Caco-2 (cell line): ENCODE measurements at regions not wholly inside any gene's neighbourhood (a gene's known extent, or its start where the extent isn't known, plus 50 kb on each side); places are given as distances from the start of the nearest gene placed in this dataset.

ENCODE experiments used
- BruUV-seq: library from RNA; stranded (reverse); fragments of 400-500 nt; replicated peaks from 2 replicates; lab custom pipeline; 2021; lab: Mats Ljungman, UMichigan
- CTCF ChIA-PET: fragments of 300-600 bp; sonication (Branson Sonifier 250); formaldehyde crosslinking; loops from one replicate; lab custom pipeline; 2022; ENCODE audit warnings: antibody characterized with exemption; lab: Charles Lee
- POLR2A ChIA-PET: fragments of 300-600 bp; sonication (Branson Sonifier 250); formaldehyde crosslinking; loops from one replicate; lab custom pipeline; 2022; ENCODE audit warnings: antibody characterized with exemption; lab: Charles Lee
- DNase-seq, 2 experiments: peaks; one replicate each; pipeline versions ENCODE4 v3.0.0 to v3.0.0-alpha.2; 2020 to 2022
- H3K27me3 ChIP-seq: replicated peaks from 2 replicates; pipeline ENCODE4 v1.6.0; 2011; ENCODE audit warnings: low read length; ENCODE audit not compliant: control insufficient read depth, insufficient read depth
- H3K36me3 ChIP-seq: 2 replicates; pipeline ENCODE4 v1.5.1; 2011; ENCODE audit warnings: low read length; ENCODE audit not compliant: control insufficient read depth, insufficient read depth
- H3K4me1 ChIP-seq: fragments of 250-450 bp; sonication (Bioruptor Pico); 2 replicates; pipeline ENCODE4 v1.5.1; 2020; ENCODE audit warnings: mild to moderate bottlenecking
- H3K4me3 ChIP-seq: 2 replicates; pipeline ENCODE4 v1.5.1; 2011; ENCODE audit warnings: low read depth, mild to moderate bottlenecking, control low read depth, low read length
- H3K9me3 ChIP-seq: fragments of 250-450 bp; sonication (Bioruptor Pico); 2 replicates; pipeline ENCODE4 v1.5.1; 2020; ENCODE audit warnings: mild to moderate bottlenecking, moderate library complexity
- H3K27ac Mint-ChIP-seq: one replicate; pipeline ENCODE4 v1.8.0; 2022; ENCODE audit warnings: mixed read lengths; ENCODE audit not compliant: unreplicated experiment
- H3K27me3 Mint-ChIP-seq: one replicate; pipeline ENCODE4 v1.8.0; 2022; ENCODE audit warnings: mixed read lengths; ENCODE audit not compliant: insufficient read depth, unreplicated experiment
- H3K36me3 Mint-ChIP-seq: one replicate; pipeline ENCODE4 v1.8.0; 2022; ENCODE audit warnings: mild to moderate bottlenecking, mixed read lengths; ENCODE audit not compliant: insufficient read depth, unreplicated experiment
- H3K4me1 Mint-ChIP-seq: one replicate; pipeline ENCODE4 v1.8.0; 2022; ENCODE audit warnings: low read depth, mixed read lengths; ENCODE audit not compliant: unreplicated experiment
- H3K4me3 Mint-ChIP-seq: one replicate; pipeline ENCODE4 v1.8.0; 2022; ENCODE audit warnings: mild to moderate bottlenecking, moderate library complexity, mixed read lengths; ENCODE audit not compliant: unreplicated experiment
- H3K9me3 Mint-ChIP-seq: one replicate; pipeline ENCODE4 v1.8.0; 2022; ENCODE audit warnings: mixed read lengths; ENCODE audit not compliant: unreplicated experiment
- CTCF ChIP-seq, 2 experiments: fragments of 200-600 bp in 1 of 2; IDR thresholded peaks; 1 replicate in 1 of 2; 2 replicates in 1 of 2; pipeline versions ENCODE4 v1.5.1 to v1.8.0; 2011 to 2022; ENCODE audit warnings: antibody characterized with exemption in 1 of 2, control low read depth in 1 of 2, inconsistent platforms in 1 of 2, low read depth in 1 of 2, low read length in 1 of 2, mild to moderate bottlenecking in 1 of 2, moderate library complexity in 1 of 2; ENCODE audit not compliant: insufficient read depth in 1 of 2, severe bottlenecking in 1 of 2, unreplicated experiment in 1 of 2
- intact Hi-C: fragments of 100-400 bp; cut with micrococcal nuclease; formaldehyde crosslinking; loops from one replicate; pipeline ENCODE4 v1.10.0; 2022; ENCODE audit not compliant: unreplicated experiment

DNA sequence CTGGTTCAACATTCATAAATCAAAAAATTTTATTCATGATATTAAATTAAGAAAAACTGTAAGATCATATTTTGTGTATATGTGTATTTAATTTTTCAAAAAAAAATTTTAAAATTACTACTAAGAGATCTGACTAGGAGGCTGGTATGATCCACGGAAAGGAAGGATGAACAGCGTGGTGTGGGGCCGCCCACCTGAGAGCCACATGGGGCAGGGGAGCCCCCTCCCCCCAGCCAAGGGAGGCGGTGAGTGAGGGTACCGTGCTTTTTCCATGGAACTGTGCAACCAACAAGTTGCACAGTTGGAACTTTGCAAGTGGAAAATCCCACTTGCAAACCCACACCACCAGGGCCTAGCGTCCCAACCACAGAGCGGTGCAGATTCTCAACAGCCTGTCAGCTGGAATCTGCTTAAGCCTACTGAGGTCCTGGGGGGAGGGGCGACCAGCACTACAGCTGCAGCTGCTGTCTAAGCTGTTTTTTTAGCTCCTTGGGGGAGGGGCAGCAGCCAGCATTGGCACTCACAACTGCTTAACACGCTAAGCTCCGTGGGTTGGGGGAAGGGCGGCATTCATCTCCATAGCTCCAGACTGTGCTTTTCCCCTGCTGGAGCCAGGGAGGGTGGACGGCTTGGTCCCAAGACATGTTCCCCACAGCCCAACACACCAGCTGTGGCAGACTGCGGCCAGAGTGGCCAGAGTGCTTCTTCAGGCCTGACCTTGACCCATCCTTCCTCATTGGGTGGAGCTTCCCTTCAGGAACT is 94.2 kb upstream of the IGFBP3 start:
- Histone ChIP-seq H3K9me3 (no peaks in the 10 kb centered on the region; the same call in 1 of the 2 replicates), H3K4me3 (no peak overlapping the region), H3K4me1 (no peaks in the 10 kb centered on the region), H3K36me3 (no peaks in the 10 kb centered on the region), H3K27me3 (no peaks in the 10 kb centered on the region)
- Mint-ChIP-seq H3K4me1 (peaks cover 6% of the 10 kb centered on the region), H3K27ac (no peak overlapping the region), H3K9me3 (no peaks in the 10 kb centered on the region), H3K27me3 (no peaks in the 10 kb centered on the region), H3K4me3 (no peak overlapping the region), H3K36me3 (no peaks in the 10 kb centered on the region)
- no TSS peak for BruUV-seq
- ChIA-PET POLR2A (no interaction called here), CTCF (no interaction called here)
- TF ChIP-seq CTCF (IDR thresholded peaks at IDR 0.05; ENCODE audit: insufficient read depth in 1 of 2, low read depth in 1 of 2, low read length in 1 of 2, severe bottlenecking in 1 of 2, unreplicated experiment in 1 of 2), result no peak
- intact Hi-C loops, result no loop called here
- DNase-seq, result peak; percentile 16 to 46

DNA sequence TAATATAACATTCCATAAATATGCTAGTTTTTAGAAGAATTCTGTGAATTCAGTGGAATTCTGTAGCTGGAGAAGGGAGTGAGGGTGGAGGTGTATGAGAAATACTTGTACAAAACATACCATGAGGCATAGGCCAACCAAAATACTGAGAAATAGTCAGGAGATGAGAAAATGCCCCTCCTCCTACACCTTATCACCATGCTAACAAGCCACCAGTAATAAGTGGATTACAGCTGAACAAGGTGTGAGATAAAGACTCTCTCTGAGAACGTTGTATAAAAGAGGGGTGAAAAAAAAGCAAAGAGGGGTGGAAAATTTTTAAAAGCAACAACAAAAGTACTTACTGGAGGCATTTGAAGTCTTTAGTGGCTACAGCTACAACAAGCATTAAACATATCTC is 90.4 kb upstream of the IGFBP3 start:
- no peaks in the 10 kb centered on the region for H3K36me3 Mint-ChIP-seq
- no peaks in the 10 kb centered on the region for H3K9me3 ChIP-seq
- ChIA-PET CTCF (no interaction called here), POLR2A (no interaction called here)
- no peaks in the 10 kb centered on the region for H3K27me3 Mint-ChIP-seq
- no peaks in the 10 kb centered on the region for H3K27me3 ChIP-seq
- no TSS peak for BruUV-seq
- H3K4me1 ChIP-seq, result no peaks in the 10 kb centered on the region
- no peaks in the 10 kb centered on the region for H3K9me3 Mint-ChIP-seq
- no peak for TF ChIP-seq CTCF (IDR thresholded peaks at IDR 0.05; ENCODE audit: insufficient read depth in 1 of 2, low read depth in 1 of 2, low read length in 1 of 2, severe bottlenecking in 1 of 2, unreplicated experiment in 1 of 2)
- intact Hi-C loops, result no loop called here
- no peak for DNase-seq
- peaks cover 6% of the 10 kb centered on the region for H3K4me1 Mint-ChIP-seq
- no peak overlapping the region for H3K27ac Mint-ChIP-seq
- H3K4me3 Mint-ChIP-seq, result no peak overlapping the region
- H3K4me3 ChIP-seq, result no peak overlapping the region
- no peaks in the 10 kb centered on the region for H3K36me3 ChIP-seq

GRCh38 chr7:46011059-46011458 is 90.0 kb upstream of the IGFBP3 start:
- Mint-ChIP-seq H3K27me3 (no peaks in the 10 kb centered on the region), H3K9me3 (no peaks in the 10 kb centered on the region), H3K36me3 (no peaks in the 10 kb centered on the region), H3K4me1 (peaks cover 6% of the 10 kb centered on the region), H3K27ac (no peak overlapping the region), H3K4me3 (no peak overlapping the region)
- no peak for DNase-seq
- no TSS peak for BruUV-seq
- Histone ChIP-seq H3K4me1 (no peaks in the 10 kb centered on the region), H3K36me3 (no peaks in the 10 kb centered on the region), H3K9me3 (no peaks in the 10 kb centered on the region), H3K4me3 (no peak overlapping the region), H3K27me3 (no peaks in the 10 kb centered on the region)
- ChIA-PET POLR2A (no interaction called here), CTCF (no interaction called here)
- intact Hi-C loops, result no loop called here
- TF ChIP-seq CTCF (IDR thresholded peaks at IDR 0.05; ENCODE audit: insufficient read depth in 1 of 2, low read depth in 1 of 2, low read length in 1 of 2, severe bottlenecking in 1 of 2, unreplicated experiment in 1 of 2), result no peak
